AG09319 (cell line): ENCODE measurements at regions not wholly inside any gene's neighbourhood (a gene's known extent, or its start where the extent isn't known, plus 50 kb on each side); places are given as distances from the start of the nearest gene placed in this dataset.

Source experiments
- DNase-seq: peaks from one replicate; pipeline ENCODE4 v3.0.0-alpha.2; 2010; ENCODE audit warnings: low read depth; ENCODE audit errors: extremely low read depth
- CTCF ChIP-seq: IDR thresholded peaks from 2 replicates; pipeline ENCODE4 v1.5.1; 2011; ENCODE audit warnings: low read depth, mild to moderate bottlenecking, inconsistent platforms, low read length, moderate library complexity

- TF ChIP-seq CTCF: no peak
Measured at GRCh38 chr5:114660791-114661190, 298.9 kb downstream of the KCNN2 start.

GRCh38 chr5:114658194-114658593 lies 296.3 kb downstream of the KCNN2 start:
- no peak for TF ChIP-seq CTCF
- no peak for DNase-seq

More at GRCh38 chr5:114660791-114661190, 298.9 kb downstream of the KCNN2 start:
- DNase-seq: no peak

- TF ChIP-seq CTCF: no peak
- DNase-seq: no peak
Measured at GRCh38 chr5:114657342-114658130, 295.7 kb downstream of the KCNN2 start.

GRCh38 chr5:114649878-114650277 lies 288.0 kb downstream of the KCNN2 start:
- TF ChIP-seq CTCF: no peak
- no peak for DNase-seq

- DNase-seq: no peak
- no peak for TF ChIP-seq CTCF
Measured at GRCh38 chr5:114648940-114649339, 287.1 kb downstream of the KCNN2 start.

- DNase-seq: no peak
- TF ChIP-seq CTCF: no peak
Measured at GRCh38 chr5:114644576-114644975, 282.7 kb downstream of the KCNN2 start.

GRCh38 chr5:114636271-114636670 lies 274.4 kb downstream of the KCNN2 start:
- TF ChIP-seq CTCF: no peak
- no peak for DNase-seq
